Thyroid gland (tissue), 4 donors: ENCODE measurements at regions not wholly inside any gene's neighbourhood (a gene's known extent, or its start where the extent isn't known, plus 50 kb on each side); places are given as distances from the start of the nearest gene placed in this dataset.

Experiments
- DNase-seq, 2 donors: peaks; one replicate each; pipeline ENCODE4 v3.0.0-alpha.2; 2019
- H3K27ac ChIP-seq, 3 donors: fragments of 200-600 bp; sonication (generic); 1 replicate in 2 of 3; 2 replicates in 1 of 3; pipeline ENCODE4 v1.5.1; 2016 to 2019; ENCODE audit warnings: mild to moderate bottlenecking in 1 of 3, moderate library complexity in 1 of 3
- H3K27me3 ChIP-seq: fragments of 200-600 bp; sonication (generic); one replicate; pipeline ENCODE4 v1.5.1; 2019
- H3K36me3 ChIP-seq, 2 donors: fragments of 200-600 bp; sonication (generic); one replicate each; pipeline ENCODE4 v1.5.1; 2016 to 2019
- H3K4me1 ChIP-seq, 2 donors: fragments of 200-600 bp; sonication (generic); one replicate each; pipeline ENCODE4 v1.5.1; 2017 to 2019
- H3K4me3 ChIP-seq, 3 donors: fragments of 200-600 bp; sonication (generic); replicated peaks in 1 of 3; 1 replicate in 2 of 3; 2 replicates in 1 of 3; pipeline ENCODE4 v1.5.1; 2016; ENCODE audit warnings: mild to moderate bottlenecking in 1 of 3
- H3K9me3 ChIP-seq: fragments of 200-600 bp; sonication (generic); one replicate; pipeline ENCODE4 v1.5.1; 2017
- CTCF ChIP-seq, 6 experiments: fragments of 200-600 bp in 3 of 6; fragments of 450-650 bp in 3 of 6; sonication (generic) in 3 of 6; IDR thresholded peaks; one replicate each; pipeline ENCODE4 v1.5.1; 2016 to 2019; ENCODE audit warnings: antibody characterized with exemption in 6 of 6, mild to moderate bottlenecking in 2 of 6, inconsistent platforms in 1 of 6, moderate library complexity in 1 of 6
- POLR2A ChIP-seq, 2 donors: fragments of 450-650 bp; IDR thresholded peaks; one replicate each; pipeline ENCODE4 v1.6.1; 2017; ENCODE audit warnings: antibody characterized with exemption in 2 of 2, mild to moderate bottlenecking in 2 of 2, moderate library complexity in 1 of 2
- WGBS, 2 donors: methylation state at CpG; one replicate each; pipeline ENCODE4 v1.1.5; 2017; 5-methylcytosine and 5-hydroxymethylcytosine counted together
- intact Hi-C: fragments of 100-400 bp; cut with DNase I; formaldehyde crosslinking; loops from one replicate; pipeline ENCODE4 v1.15.1; 2023

- intact Hi-C loops = no loop called here
- WGBS, 2 donors = 24 to 31% methylated on average over 4 of the region's 4 CpGs
Observed at GRCh38 chr7:34220506-34221185, 315.3 kb downstream of the BMPER start.

GRCh38 chr7:34222316-34222715 is 317.0 kb downstream of the BMPER start:
- Histone ChIP-seq H3K36me3 (no peaks in the 10 kb centered on the region), H3K9me3 (no peaks in the 10 kb centered on the region), H3K4me1 (no peaks in the 10 kb centered on the region), H3K4me3 (no peak overlapping the region), H3K27ac (no peak overlapping the region), H3K27me3 (no peaks in the 10 kb centered on the region)
- intact Hi-C loops = no loop called here
- no peak for DNase-seq
- no peak for TF ChIP-seq POLR2A (IDR thresholded peaks at IDR 0.05)
- no peak for TF ChIP-seq CTCF (IDR thresholded peaks at IDR 0.05)

More at GRCh38 chr7:34220506-34221185, 315.3 kb downstream of the BMPER start:
- H3K36me3 ChIP-seq = no peaks in the 10 kb centered on the region
- no peak overlapping the region for H3K27ac ChIP-seq
- DNase-seq = no peak
- no peak overlapping the region for H3K4me3 ChIP-seq
- H3K4me1 ChIP-seq = no peaks in the 10 kb centered on the region
- H3K27me3 ChIP-seq = no peaks in the 10 kb centered on the region
- H3K9me3 ChIP-seq = no peaks in the 10 kb centered on the region
- TF ChIP-seq CTCF (IDR thresholded peaks at IDR 0.05) = no peak
- no peak for TF ChIP-seq POLR2A (IDR thresholded peaks at IDR 0.05)

GRCh38 chr7:34222722-34223121 is 317.4 kb downstream of the BMPER start:
- H3K36me3 ChIP-seq = no peaks in the 10 kb centered on the region
- no peaks in the 10 kb centered on the region for H3K27me3 ChIP-seq
- TF ChIP-seq POLR2A (IDR thresholded peaks at IDR 0.05) (no peak), CTCF (IDR thresholded peaks at IDR 0.05) (no peak)
- H3K9me3 ChIP-seq = no peaks in the 10 kb centered on the region
- no peaks in the 10 kb centered on the region for H3K4me1 ChIP-seq
- no peak for DNase-seq
- WGBS, 2 donors = 65 to 89% methylated on average over 1 of the region's 1 CpG
- intact Hi-C loops = no loop called here
- no peak overlapping the region for H3K27ac ChIP-seq
- no peak overlapping the region for H3K4me3 ChIP-seq

GRCh38 chr7:34224281-34224680 is 318.9 kb downstream of the BMPER start:
- intact Hi-C loops = no loop called here
- H3K36me3 ChIP-seq = no peaks in the 10 kb centered on the region
- H3K4me3 ChIP-seq = no peak overlapping the region
- H3K4me1 ChIP-seq = no peaks in the 10 kb centered on the region
- no peaks in the 10 kb centered on the region for H3K27me3 ChIP-seq
- TF ChIP-seq CTCF (IDR thresholded peaks at IDR 0.05) = no peak
- no peak for TF ChIP-seq POLR2A (IDR thresholded peaks at IDR 0.05)
- no peaks in the 10 kb centered on the region for H3K9me3 ChIP-seq
- 69 to 73% methylated on average over 1 of the region's 1 CpG for WGBS, 2 donors
- DNase-seq = no peak
- no peak overlapping the region for H3K27ac ChIP-seq

- Histone ChIP-seq H3K27ac (no peak overlapping the region), H3K4me1 (no peaks in the 10 kb centered on the region), H3K9me3 (no peaks in the 10 kb centered on the region), H3K27me3 (no peaks in the 10 kb centered on the region), H3K4me3 (no peak overlapping the region), H3K36me3 (no peaks in the 10 kb centered on the region)
- intact Hi-C loops = no loop called here
- TF ChIP-seq POLR2A (IDR thresholded peaks at IDR 0.05) (no peak), CTCF (IDR thresholded peaks at IDR 0.05) (no peak)
- 66 to 68% methylated on average over 5 of the region's 5 CpGs for WGBS, 2 donors
- no peak for DNase-seq
Observed at GRCh38 chr7:34225193-34225592, 319.9 kb downstream of the BMPER start.
